ENCODE measurements at regions not wholly inside any gene's neighbourhood (a gene's known extent, or its start where the extent isn't known, plus 50 kb on each side); places are given as distances from the start of the nearest gene placed in this dataset.
"Not testable (repeated sequence)": the region's sequence is repeated elsewhere in the genome, so short reads cannot be mapped to it uniquely, and the experiment has no call there.

DNA sequence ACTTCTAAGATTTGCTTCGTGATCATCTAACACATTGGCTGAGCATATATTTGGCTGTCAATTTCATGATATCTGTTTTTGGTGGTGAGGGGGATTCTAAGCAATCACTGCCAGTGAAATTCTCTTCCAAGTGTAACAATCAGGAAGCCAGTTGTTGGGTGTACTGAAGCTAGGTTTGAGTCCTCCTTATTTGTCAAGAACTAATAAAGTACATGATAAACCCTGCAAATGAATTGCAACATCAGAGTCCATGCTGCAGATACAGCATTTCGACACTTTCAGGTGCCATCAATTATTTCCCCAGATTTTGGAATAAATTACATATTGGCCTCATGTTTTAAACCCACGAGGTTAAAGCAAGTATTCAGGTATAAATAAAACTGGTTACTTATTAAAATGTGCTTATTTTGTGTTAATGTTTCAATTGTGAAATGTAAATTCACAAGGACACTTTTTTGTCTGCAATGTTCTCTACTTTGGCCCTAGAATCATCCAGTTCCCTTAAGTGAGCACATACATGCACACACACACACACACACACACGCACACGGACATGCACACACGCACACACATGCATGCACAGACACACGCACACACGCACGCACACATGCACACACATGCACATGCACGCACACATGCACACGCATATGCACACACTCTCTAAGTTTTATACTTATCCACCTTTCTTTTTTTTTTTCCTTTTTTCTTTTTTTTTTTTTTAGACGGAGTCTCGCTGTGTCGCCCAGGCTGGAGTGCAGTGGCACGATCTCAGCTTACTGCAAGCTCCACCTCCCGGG, 510.2 kb upstream of the KLF6 start:
- no peak for DNase-seq (ENCODE audit: low read depth)

DNA sequence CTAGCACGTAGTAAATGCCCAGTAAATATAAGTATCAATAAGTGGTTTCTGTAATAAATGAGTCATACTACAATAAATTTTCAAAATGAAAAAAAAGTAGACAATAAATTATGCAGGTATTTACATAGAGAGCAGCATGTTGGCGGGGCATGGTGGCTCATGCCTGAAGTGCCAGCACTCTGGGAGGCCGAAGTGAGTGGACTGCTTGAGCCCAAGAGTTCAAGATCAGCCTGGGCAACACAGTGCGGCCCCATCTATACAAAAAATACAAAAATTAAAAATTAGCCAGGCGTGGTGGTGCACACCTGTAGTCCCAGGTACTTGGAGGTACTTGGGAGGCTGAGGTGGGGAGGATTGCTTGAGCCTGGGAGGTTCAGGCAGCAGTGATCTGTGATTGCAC, 509.3 kb upstream of the KLF6 start:
- DNase-seq (ENCODE audit: low read depth), result no peak

GRCh38 chr10:4291990-4292389, 507.0 kb upstream of the KLF6 start:
- DNase-seq (ENCODE audit: low read depth), result no peak

- peak; percentile 50 for DNase-seq (ENCODE audit: low read depth)
Measured at GRCh38 chr10:4285121-4285520, 500.1 kb upstream of the KLF6 start.

DNA sequence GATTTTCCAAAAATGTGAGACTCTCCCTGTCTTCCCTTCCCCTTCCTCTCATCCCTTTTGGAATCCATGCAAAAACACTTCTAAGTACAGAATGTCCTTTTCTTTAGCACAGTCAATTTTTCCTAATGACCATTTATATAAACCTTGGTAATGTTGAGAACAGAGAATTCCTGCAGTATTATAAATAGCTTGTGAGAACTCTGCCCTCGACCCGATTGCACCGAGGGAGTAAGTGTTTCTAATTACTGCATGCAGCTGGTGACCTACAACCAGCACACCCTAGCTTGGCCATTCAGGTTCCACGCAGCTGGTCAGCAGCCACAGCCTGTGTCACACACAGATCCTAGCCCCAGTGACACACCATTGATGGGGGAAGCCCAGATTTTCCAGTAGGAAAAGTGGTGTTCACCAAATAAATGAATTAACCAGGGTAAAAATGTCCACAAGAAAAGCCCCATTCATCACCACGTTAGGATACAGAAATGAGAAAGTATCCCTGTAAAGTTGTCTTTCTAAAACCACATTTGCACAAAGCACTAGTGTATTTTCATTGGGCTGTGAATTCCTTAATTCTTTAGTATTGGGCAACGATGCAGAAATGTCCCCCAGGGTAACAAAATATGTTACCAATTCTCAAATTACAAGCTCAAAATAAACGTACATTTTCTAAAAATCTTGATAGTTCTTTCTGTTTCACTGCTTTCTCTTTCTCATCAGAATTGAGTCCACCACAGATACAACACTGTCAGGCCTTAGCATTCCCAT, 499.0 kb upstream of the KLF6 start:
- DNase-seq (ENCODE audit: low read depth), result peak; percentile 92

DNA sequence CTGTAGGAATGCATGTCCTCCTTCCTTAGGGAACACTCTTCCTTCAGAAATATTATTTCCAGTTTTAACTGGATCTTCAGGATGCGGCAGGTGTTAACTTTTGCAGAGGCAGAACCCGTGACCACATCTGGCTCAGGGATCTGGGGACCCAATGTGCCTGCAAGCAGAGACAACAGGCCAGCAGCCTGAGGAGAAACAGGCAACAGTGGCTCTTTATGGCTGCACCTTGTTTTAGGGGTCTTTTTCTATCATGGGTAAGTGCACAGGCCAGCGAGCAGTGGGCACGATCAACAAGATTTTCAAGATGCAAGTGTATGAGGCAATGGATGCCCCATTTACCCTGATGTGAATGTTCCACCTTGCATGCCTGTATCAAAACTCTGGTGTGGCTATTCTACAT, 497.5 kb upstream of the KLF6 start:
- DNase-seq (ENCODE audit: low read depth), result no peak

GRCh38 chr10:4281190-4281825, 496.3 kb upstream of the KLF6 start:
- peak; percentile 62 for DNase-seq (ENCODE audit: low read depth)

DNA sequence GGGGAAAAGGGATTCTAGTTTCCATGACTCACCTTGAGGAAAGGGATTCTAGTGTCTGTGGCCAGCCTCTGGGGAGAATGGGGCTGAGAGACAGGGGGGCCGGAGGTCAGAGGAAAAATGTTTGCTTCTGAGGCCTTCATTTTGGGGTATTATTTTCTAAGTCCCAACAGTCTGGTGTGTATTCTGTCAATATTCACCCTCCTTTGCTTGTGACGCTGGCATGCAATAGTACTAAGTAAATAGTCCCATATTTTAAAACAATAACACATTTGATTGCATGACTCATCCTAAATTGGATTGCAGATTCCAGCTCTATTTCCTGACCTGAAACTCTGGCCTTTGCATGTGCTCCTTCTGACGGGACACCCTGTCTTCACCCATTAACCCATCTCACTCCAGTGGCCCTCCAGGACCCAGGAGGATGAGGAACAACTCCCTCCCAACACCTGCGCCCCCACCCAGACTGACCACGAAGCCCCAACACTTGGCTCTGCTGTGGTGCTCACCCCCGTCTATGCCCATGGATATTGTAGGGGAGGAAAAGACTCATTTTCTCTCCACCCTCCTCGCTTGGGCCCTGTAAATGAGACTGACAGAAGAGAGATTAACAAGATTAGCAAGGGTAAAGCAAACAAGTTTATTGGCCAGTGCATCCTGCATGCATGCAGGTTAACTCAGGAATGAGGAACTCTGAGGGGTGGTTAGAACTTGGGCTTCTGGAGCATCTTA, 495.6 kb upstream of the KLF6 start:
- peak; percentile 84 for DNase-seq (ENCODE audit: low read depth)

GRCh38 chr10:4279655-4280054, 494.6 kb upstream of the KLF6 start:
- DNase-seq (ENCODE audit: low read depth), result peak; percentile 70

GRCh38 chr10:4278186-4278585, 493.2 kb upstream of the KLF6 start:
- peak; percentile 55 for DNase-seq (ENCODE audit: low read depth)

DNA sequence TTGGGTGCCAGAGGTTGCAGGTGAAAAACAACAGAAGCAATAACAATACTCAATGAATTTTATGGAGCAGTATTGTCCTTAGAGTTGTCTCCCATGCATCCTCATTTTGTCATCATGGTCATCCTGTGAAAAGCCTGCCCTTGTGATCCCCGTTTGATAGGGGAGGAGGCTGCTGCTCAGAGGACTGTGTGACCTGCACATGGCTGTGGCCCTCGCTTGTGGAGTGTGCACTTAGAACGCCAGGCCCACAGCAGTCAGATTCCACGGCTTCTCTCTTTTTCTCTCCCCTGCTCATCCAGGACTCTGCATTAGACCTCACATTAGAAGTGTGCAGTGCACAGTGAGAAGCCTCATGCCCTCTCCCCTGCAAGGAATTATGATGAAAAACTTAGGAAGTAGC, 491.1 kb upstream of the KLF6 start:
- DNase-seq (ENCODE audit: low read depth), result no peak

DNA sequence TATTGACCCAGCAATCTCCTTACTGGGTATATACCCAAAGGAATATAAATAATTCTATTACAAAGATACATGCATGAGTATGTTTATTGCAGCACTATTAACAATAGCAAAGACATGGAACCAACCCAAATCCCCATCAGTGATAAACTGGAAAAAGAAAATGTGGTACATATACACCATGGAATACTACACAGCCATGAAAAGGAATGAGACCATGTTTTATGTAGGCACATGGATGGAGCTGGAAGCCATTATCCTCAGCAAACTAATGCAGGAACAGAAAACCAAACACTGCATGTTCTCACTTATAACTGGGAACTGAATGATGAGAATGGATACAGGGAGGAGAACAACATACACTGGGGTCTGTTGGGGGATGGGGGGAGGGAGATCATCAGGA, 489.7 kb upstream of the KLF6 start:
- not testable (repeated sequence) for DNase-seq (ENCODE audit: low read depth)

DNA sequence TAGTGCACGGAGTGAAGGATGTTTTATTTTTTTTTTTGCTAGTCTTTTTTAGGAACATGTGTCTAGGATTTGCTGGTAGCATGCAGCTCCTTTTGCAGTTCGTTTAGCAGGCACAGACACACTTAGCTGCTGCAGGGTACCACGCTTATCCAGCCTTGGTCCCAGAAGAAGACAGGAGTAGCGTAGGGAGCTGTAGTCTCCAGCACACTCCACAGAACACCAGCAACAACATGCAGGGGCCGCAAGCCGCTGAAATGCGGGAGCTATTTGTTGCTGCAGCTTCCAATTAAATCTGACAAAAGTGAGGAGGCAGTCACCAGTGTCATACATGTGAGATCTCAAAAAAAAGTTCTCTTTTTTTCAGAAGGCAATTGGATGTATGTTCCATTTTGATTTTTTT, 486.2 kb upstream of the KLF6 start:
- no peak for DNase-seq (ENCODE audit: low read depth)

GRCh38 chr10:4270116-4270515, 485.1 kb upstream of the KLF6 start:
- peak; percentile 91 for DNase-seq (ENCODE audit: low read depth)

GRCh38 chr10:4268490-4268889, 483.5 kb upstream of the KLF6 start:
- DNase-seq (ENCODE audit: low read depth), result not testable (repeated sequence)

GRCh38 chr10:4267086-4267773, 482.2 kb upstream of the KLF6 start:
- DNase-seq (ENCODE audit: low read depth), result no peak

GRCh38 chr10:4266416-4267085, 481.5 kb upstream of the KLF6 start:
- no peak for DNase-seq (ENCODE audit: low read depth)

GRCh38 chr10:4265964-4266363, 481.0 kb upstream of the KLF6 start:
- no peak for DNase-seq (ENCODE audit: low read depth)

DNA sequence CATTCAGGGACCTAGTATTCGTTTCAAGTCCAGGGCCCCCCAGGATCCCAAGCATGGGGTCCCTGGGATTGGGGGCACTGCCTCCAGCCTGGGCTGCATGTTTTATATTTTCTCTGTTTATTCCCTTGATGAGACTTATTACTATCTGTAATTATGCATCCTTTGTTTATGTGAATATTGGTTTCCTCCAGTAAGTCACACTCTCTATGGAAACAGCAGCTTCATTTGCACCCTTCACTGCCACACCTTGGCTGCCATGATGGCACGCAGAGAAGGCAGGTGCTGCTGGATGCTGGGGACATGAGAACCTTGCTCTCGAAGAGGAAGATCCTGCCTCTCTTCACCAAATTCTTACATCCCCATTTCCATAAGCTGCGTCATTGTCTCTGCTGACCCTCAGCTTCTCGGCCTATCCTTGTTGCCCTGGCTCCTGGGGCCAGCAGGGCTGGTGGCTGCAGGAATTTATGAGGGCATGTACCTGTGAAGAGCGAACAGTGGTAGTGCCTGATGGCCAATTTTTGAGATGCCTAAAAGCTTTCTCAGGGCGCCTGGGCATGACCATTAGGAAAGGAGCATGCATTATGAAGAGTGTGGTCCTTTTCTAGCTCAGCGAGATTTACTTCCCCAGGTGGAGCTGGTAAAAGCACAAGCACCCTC, 479.3 kb upstream of the KLF6 start:
- no peak for DNase-seq (ENCODE audit: low read depth)

DNA sequence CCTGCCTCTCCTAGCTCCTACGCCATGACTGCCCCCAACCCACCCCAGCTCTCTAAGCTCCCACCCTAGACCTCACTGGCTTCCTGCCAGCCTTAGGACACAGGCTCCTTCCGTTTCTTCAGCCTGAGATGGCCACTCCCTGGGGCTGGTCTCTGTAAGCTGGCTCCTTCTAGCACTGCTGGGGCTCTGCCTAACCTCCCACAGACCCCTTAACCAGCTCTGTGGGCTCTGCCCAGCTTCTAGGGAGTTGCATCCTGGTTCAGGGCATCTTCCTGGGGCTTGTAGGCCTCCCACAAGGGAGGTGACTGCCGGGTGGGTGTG, 478.6 kb upstream of the KLF6 start:
- DNase-seq (ENCODE audit: low read depth), result no peak

Measured in EH (cell line).